PC-3 (cell line): ENCODE measurements at regions not wholly inside any gene's neighbourhood (a gene's known extent, or its start where the extent isn't known, plus 50 kb on each side); places are given as distances from the start of the nearest gene placed in this dataset.

ENCODE experiments used
- ATAC-seq: fragments of 200-7000 bp; cut with Tn5 transposase; 2 replicates; pipeline ENCODE4 v1.9.1; 2020; ENCODE audit warnings: mild to moderate bottlenecking, moderate library complexity
- BruUV-seq: library from RNA; stranded (reverse); fragments of 400-500 nt; replicated peaks from 2 replicates; lab custom pipeline; 2021; lab: Mats Ljungman, UMichigan
- CTCF ChIA-PET: fragments of 300-600 bp; sonication (Branson Sonifier 250); formaldehyde crosslinking; loops from one replicate; lab custom pipeline; 2022; ENCODE audit warnings: antibody characterized with exemption; lab: Charles Lee
- POLR2A ChIA-PET: fragments of 300-600 bp; sonication (Branson Sonifier 250); formaldehyde crosslinking; loops from one replicate; lab custom pipeline; 2022; ENCODE audit warnings: antibody characterized with exemption; ENCODE audit not compliant: unreplicated experiment; lab: Charles Lee
- DNase-seq: peaks from one replicate; pipeline ENCODE4 v3.0.0-alpha.2; 2015
- H2AFZ ChIP-seq: fragments of 300-600 bp; sonication (generic); 2 replicates; pipeline ENCODE4 v1.6.0; 2016; ENCODE audit warnings: antibody characterized with exemption, low read length
- H3F3A ChIP-seq: fragments of 300-600 bp; sonication (generic); one replicate; pipeline ENCODE4 v1.6.0; 2017; ENCODE audit warnings: antibody characterized with exemption, low read length, control low read depth, mild to moderate bottlenecking; ENCODE audit not compliant: unreplicated experiment
- H3K27ac ChIP-seq: fragments of 300-600 bp; sonication (generic); 2 replicates; pipeline ENCODE4 v1.5.1; 2016; ENCODE audit warnings: mild to moderate bottlenecking, low read length
- H3K27me3 ChIP-seq: fragments of 300-600 bp; sonication (generic); 2 replicates; pipeline ENCODE4 v1.6.1; 2016; ENCODE audit warnings: low read length, mixed read lengths
- H3K36me3 ChIP-seq: fragments of 300-600 bp; sonication (generic); 2 replicates; pipeline ENCODE4 v1.6.1; 2016; ENCODE audit warnings: low read depth, mixed run types, low read length, mixed read lengths
- H3K4me1 ChIP-seq: fragments of 300-600 bp; sonication (generic); 2 replicates; pipeline ENCODE4 v1.5.1; 2016; ENCODE audit warnings: low read length; ENCODE audit not compliant: insufficient read depth
- H3K4me2 ChIP-seq: fragments of 300-600 bp; sonication (generic); 2 replicates; pipeline ENCODE4 v1.6.0; 2016; ENCODE audit warnings: low read length
- H3K4me3 ChIP-seq: fragments of 300-600 bp; sonication (generic); 2 replicates; pipeline ENCODE4 v1.5.1; 2016; ENCODE audit warnings: mild to moderate bottlenecking, low read length, mixed read lengths
- H3K79me2 ChIP-seq: fragments of 300-600 bp; sonication (generic); 2 replicates; pipeline ENCODE4 v1.6.1; 2017; ENCODE audit warnings: low read length, mixed read lengths
- H3K9ac ChIP-seq: fragments of 300-600 bp; sonication (generic); 2 replicates; pipeline ENCODE4 v1.6.0; 2016; ENCODE audit warnings: mild to moderate bottlenecking, low read length
- H3K9me2 ChIP-seq: fragments of 300-600 bp; sonication (generic); replicated peaks from 2 replicates; pipeline ENCODE4 v1.6.1; 2016; ENCODE audit warnings: mixed run types, low read length, mixed read lengths
- H3K9me3 ChIP-seq: fragments of 300-600 bp; sonication (generic); 2 replicates; pipeline ENCODE4 v1.6.1; 2016; ENCODE audit warnings: low read length, mixed read lengths
- H4K20me1 ChIP-seq: fragments of 300-600 bp; sonication (generic); 2 replicates; pipeline ENCODE4 v1.6.1; 2016; ENCODE audit warnings: low read length, mixed read lengths
- CTCF ChIP-seq: fragments of 300-600 bp; sonication (generic); conservative IDR thresholded peaks from 2 replicates; pipeline ENCODE4 v1.5.1; 2017; ENCODE audit warnings: antibody characterized with exemption, low read depth, mild to moderate bottlenecking, low read length
- EZH2 ChIP-seq: fragments of 300-600 bp; sonication (generic); IDR thresholded peaks from one replicate; pipeline ENCODE4 v1.6.1; 2017; ENCODE audit warnings: antibody characterized with exemption, mild to moderate bottlenecking, low read length; ENCODE audit not compliant: unreplicated experiment
- EZH2phosphoT487 ChIP-seq: fragments of 300-600 bp; sonication (generic); IDR thresholded peaks from 2 replicates; pipeline ENCODE4 v1.6.1; 2018; ENCODE audit warnings: mild to moderate bottlenecking, antibody characterized with exemption, low read length, borderline replicate concordance
- intact Hi-C: fragments of 100-400 bp; cut with micrococcal nuclease; formaldehyde crosslinking; loops from 2 replicates; pipeline ENCODE4 v1.9.0; 2023

GRCh38 chr2:161061786-161062185, 98.4 kb upstream of the TANK start:
- Histone ChIP-seq H3K4me3 (no peak overlapping the region), H3K9ac (no peak overlapping the region), H3K27ac (no peak overlapping the region), H3K9me3 (no peaks in the 10 kb centered on the region), H3K9me2 (no peaks in the 10 kb centered on the region), H3K36me3 (no peaks in the 10 kb centered on the region), H3F3A (no peaks in the 10 kb centered on the region), H4K20me1 (no peaks in the 10 kb centered on the region), H2AFZ (no peak overlapping the region), H3K4me2 (no peak overlapping the region), H3K79me2 (no peaks in the 10 kb centered on the region), H3K27me3 (no peaks in the 10 kb centered on the region), H3K4me1 (peaks cover 3% of the 10 kb centered on the region; the same call in 1 of the 2 replicates)
- ATAC-seq (no peak), DNase-seq (no peak)
- CTCF ChIA-PET = no interaction called here
- TF ChIP-seq CTCF = no peak
- TF ChIP-seq EZH2 = no peak
- TF ChIP-seq EZH2phosphoT487 = no peak
- POLR2A ChIA-PET = no interaction called here
- intact Hi-C loops = loop anchor here (5.0 to 10.0 kb wide), 5 partner anchors 54 to 807 kb away; partner anchors contain the start of gene TANK
- BruUV-seq = no TSS peak

- Histone ChIP-seq H3K27ac (no peak overlapping the region), H3K27me3 (no peaks in the 10 kb centered on the region), H3K4me1 (peaks cover 3% of the 10 kb centered on the region; the same call in 1 of the 2 replicates), H3K9me3 (no peaks in the 10 kb centered on the region), H3F3A (no peaks in the 10 kb centered on the region), H3K36me3 (no peaks in the 10 kb centered on the region), H3K79me2 (no peaks in the 10 kb centered on the region), H3K4me2 (peak overlapping the region; percentile 43), H4K20me1 (no peaks in the 10 kb centered on the region), H3K9ac (no peak overlapping the region), H3K9me2 (no peaks in the 10 kb centered on the region), H3K4me3 (no peak overlapping the region), H2AFZ (peak overlapping the region; percentile 35)
- DNase-seq = peak; percentile 93
- ChIA-PET CTCF (interaction anchor here (0.5 to 1.5 kb wide), 6 partner anchors 21 to 1306 kb away, joined by 3 to 7 read pairs (median 4); no protein-coding TSS in a partner anchor), POLR2A (no interaction called here)
- ATAC-seq = peak; percentile 86
- no TSS peak for BruUV-seq
- TF ChIP-seq CTCF (peak; percentile 96), EZH2phosphoT487 (no peak)
- intact Hi-C loops = loop anchor here (5.0 to 10.0 kb wide), 5 partner anchors 56 to 809 kb away; partner anchors contain the start of gene TANK
Observed at GRCh38 chr2:161063157-161063945, 96.9 kb upstream of the TANK start.
